Cerebellar cortex (tissue), 1 donor: ENCODE measurements at regions not wholly inside any gene's neighbourhood (a gene's known extent, or its start where the extent isn't known, plus 50 kb on each side); places are given as distances from the start of the nearest gene placed in this dataset.
"Not testable (repeated sequence)": the region's sequence is repeated elsewhere in the genome, so short reads cannot be mapped to it uniquely, and the experiment has no call there.

Source experiments
- DNase-seq: peaks from one replicate; pipeline ENCODE4 v3.0.0-alpha.2; 2015; ENCODE audit warnings: low spot score

GRCh38 chr2:47964277-47964676 lies 58.0 kb upstream of the FBXO11 start:
- no peak for DNase-seq

- peak; percentile 3 for DNase-seq
Observed at GRCh38 chr2:47964722-47965434, 58.6 kb upstream of the FBXO11 start.

DNA sequence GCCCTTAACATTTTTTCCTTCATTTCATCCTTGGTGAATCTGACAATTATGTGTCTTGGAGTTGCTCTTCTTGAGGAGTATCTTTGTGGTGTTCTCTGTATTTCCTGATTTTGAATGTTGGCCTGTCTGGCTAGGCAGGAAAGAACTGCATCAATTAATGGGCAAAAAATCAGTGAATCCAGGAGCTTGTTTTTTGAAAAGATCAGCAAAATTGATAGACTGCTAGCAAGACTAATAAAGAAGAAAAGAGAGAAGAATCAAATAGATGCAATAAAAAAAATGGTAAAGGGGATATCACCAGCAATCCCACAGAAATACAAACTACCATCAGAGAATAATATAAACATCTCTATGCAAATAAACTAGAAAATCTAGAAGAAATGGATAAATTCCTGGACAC lies 70.4 kb upstream of the FBXO11 start:
- DNase-seq: not testable (repeated sequence)

DNA sequence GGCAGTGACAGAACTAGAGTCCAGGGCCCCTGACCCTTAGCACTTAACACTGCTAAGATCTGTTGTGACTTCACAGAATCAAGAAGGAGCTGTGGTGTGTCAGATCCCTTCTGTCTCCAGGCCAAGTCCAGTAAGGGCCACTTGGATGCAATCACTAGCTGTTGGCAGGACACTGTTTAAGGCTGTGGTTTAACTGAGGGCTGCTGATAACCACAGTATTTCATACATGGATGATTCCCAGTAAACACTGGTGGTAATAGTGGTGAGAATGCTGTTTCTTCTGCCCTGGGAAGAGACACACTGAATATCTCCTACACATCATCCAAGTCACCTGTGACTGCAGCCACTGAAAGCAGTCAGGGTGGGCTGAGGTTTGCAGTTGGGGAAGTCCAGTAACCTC lies 77.7 kb upstream of the FBXO11 start:
- DNase-seq: no peak

DNA sequence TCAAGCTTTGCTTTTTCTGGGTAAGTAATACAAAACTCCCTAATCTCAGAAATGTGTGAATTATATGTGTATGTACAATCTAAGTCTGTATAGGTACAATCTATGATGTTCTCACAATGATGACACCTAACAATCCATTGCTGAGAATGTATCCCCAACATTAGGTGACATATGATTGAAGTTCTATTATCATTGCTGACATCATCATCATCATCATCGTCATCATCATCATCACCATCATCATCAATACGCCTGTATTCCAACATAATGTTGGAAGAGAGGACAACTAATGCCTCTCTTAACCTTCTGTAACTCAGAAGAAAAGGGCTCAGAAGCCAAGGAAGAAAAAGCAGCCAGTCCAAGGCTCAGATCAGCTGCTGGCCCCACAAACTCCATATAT lies 84.2 kb upstream of the FBXO11 start:
- no peak for DNase-seq

GRCh38 chr2:47992671-47993070 lies 86.4 kb upstream of the FBXO11 start:
- DNase-seq: no peak

DNA sequence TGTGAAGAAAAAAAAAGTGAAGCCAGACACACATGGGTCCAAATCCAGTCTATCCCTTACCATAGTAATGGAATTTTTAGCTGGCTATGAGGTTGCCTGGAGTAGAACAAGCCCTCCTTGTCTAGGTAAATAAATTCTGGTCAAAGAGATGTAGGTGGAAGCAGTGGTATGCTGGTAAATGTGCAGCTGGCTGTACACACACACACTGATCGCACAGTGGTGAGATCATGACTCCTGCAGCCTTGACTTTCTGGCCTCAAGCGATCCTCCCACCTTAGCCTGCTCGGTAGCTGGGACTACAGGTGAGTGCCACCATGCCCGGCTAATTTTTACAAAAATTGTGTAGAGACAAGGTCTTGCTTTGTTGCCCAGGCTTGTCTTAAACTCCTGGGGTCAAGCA lies 90.5 kb upstream of the FBXO11 start:
- DNase-seq: no peak

- DNase-seq: no peak
Observed at GRCh38 chr2:47999512-47999911, 93.2 kb upstream of the FBXO11 start.

DNA sequence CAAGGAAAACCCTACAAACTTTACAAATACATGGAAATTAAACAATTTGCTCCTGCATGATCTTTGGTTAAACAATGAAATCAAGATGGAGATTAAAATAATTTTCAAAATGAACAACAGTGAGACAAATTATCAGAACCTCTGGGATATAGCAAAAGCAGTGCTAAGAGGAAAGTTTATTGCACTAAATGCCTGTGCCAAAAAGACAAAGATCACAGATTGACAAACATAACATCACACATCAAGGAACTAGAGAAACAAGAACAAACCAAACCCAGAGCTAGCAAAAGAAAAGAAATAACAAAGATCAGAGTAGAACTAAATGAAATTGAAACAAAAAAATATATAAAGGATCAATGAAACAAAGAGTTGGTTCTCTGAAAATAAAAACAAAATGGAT lies 95.2 kb upstream of the FBXO11 start:
- DNase-seq: no peak

DNA sequence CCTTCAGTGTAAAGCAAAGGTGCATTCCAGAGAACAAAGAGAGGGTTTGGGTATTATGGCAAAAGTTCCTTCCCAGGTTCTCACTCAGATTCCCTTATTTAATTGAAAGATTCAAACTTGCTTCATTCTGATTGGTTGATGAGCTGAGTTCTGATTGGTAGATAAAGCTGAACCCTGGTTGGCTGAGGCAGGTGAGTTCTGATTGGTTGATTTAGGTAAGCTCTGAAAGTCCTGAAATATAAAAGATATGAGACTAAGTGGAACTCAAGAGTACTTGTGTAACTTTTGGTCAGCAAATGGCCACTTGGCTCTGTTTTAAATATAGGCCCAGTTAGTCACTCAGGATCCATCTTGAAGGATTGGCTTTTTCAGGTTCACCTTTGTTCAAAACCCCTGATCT lies 99.8 kb upstream of the FBXO11 start:
- no peak for DNase-seq

DNA sequence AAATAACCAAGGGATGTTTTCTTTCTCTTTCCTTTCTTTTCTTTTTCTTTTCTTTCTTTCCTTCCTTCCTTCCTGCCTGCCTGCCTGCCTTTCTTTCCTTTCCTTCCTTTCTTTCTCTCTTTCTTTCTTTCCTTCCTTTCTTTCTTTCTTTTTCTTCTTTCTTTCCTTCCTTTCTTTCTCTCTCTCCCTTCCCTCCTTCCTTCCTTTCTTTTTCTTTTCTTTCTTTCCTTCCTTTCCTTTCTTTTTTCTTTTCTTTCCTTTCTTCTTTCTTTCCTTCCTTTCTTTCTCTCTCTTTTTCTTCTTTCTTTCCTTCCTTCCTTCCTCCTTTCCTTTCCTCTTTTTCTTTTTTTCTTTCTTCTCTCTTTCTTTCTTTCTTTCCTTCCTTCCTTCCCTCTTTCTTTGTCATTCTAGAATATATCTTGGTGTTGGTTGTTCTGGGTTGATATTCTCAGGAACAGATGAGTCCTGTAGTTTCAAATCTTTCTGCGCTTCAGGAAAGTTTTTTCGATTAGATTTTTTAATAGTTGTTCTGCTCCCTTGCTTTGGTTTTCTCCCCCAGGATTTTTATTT lies 101.5 kb upstream of the FBXO11 start:
- no peak for DNase-seq

DNA sequence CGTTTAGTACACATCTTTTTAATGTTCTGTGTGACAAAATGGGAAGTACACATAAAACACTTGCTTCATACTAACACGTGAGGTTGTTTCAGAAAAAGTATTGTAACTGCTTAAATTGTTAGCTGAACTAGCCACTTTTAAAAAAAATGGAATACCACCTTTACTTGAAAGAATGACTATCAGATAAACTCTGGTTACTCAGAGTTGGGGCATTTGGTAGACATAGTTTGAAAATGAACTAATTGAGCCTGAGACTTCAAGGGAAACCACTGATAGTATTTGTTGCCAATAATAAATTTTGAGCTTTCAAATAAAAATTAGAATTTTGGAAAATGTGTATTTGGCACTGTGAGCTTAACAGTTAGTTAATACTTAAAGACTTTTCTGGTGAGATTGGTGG lies 103.0 kb upstream of the FBXO11 start:
- no peak for DNase-seq

- DNase-seq: no peak
Observed at GRCh38 chr2:48015421-48015820, 109.1 kb upstream of the FBXO11 start.

- DNase-seq: no peak
Observed at GRCh38 chr2:48016225-48017019, 110.1 kb upstream of the FBXO11 start.

GRCh38 chr2:48017136-48017535 lies 110.8 kb upstream of the FBXO11 start:
- DNase-seq: no peak

GRCh38 chr2:48018480-48018879 lies 112.2 kb upstream of the FBXO11 start:
- DNase-seq: no peak

GRCh38 chr2:48026865-48027264 lies 120.6 kb upstream of the FBXO11 start:
- peak; percentile 76 for DNase-seq

- DNase-seq: no peak
Observed at GRCh38 chr2:48032765-48033164, 126.5 kb upstream of the FBXO11 start.

DNA sequence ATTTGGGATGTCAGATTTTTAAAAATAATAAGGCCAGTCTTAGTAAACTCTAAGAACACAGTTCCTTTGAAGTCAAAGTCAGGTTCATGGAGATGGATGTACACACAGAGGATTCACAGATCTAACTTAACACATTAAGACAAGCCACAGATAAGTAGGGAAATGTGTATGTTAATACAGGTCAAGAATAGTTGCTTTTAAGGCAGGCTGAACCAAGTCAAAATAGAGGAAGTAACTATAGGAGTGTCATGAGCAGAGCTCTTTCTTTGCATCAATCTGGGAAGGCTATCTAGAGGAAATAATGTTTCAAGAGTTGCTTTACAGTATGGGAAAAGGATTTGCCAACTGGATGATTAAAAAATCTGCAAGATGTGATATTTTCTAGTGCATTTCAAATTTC lies 128.0 kb upstream of the FBXO11 start:
- DNase-seq: no peak

DNA sequence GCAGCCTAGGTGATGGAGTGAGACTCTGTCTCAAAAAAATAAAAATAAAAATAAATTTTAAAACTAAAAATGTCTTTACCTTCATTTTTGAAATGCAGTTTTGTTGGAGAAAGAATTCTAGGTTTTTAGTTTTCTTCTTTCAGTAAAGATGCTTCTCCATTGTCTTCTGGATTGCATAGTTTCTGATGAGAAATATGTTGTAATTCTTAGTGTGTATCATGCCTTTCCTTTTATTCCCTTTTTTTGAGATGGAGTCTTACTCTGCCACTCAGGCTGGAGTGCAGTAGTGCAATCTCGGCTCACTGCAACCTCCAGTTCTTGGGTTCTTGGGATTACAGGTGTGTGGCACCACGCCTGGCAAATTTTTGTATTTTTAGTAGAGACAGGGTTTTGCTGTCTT lies 130.0 kb upstream of the FBXO11 start:
- no peak for DNase-seq

- no peak for DNase-seq
Observed at GRCh38 chr2:48039209-48039990, 133.1 kb upstream of the FBXO11 start.

- DNase-seq: no peak
Observed at GRCh38 chr2:48043131-48043700, 136.9 kb upstream of the FBXO11 start.
